Peyer's patch (tissue), 4 donors: ENCODE measurements at regions not wholly inside any gene's neighbourhood (a gene's known extent, or its start where the extent isn't known, plus 50 kb on each side); places are given as distances from the start of the nearest gene placed in this dataset.
"Not testable (repeated sequence)": the region's sequence is repeated elsewhere in the genome, so short reads cannot be mapped to it uniquely, and the experiment has no call there.

Experiments
- DNase-seq, 3 donors: peaks; one replicate each; pipeline ENCODE4 v3.0.0-alpha.2; 2017 to 2019
- H3K27ac ChIP-seq, 4 donors: fragments of 200-600 bp; sonication (generic); one replicate each; pipeline ENCODE4 v1.5.1; 2016 to 2019
- H3K27me3 ChIP-seq, 2 donors: fragments of 200-600 bp; sonication (generic); one replicate each; pipeline ENCODE4 v1.5.1; 2019
- H3K36me3 ChIP-seq, 3 donors: fragments of 200-600 bp; sonication (generic); one replicate each; pipeline ENCODE4 v1.5.1; 2016 to 2019
- H3K4me1 ChIP-seq, 4 donors: fragments of 200-600 bp; sonication (generic); one replicate each; pipeline ENCODE4 v1.5.1; 2016 to 2019
- H3K4me3 ChIP-seq, 4 donors: fragments of 200-600 bp; sonication (generic); 1 replicate in 3 of 4; 2 replicates in 1 of 4; pipeline ENCODE4 v1.5.1; 2016 to 2019; ENCODE audit warnings: mild to moderate bottlenecking in 1 of 4
- H3K9me3 ChIP-seq, 4 donors: fragments of 200-600 bp; sonication (generic); one replicate each; pipeline ENCODE4 v1.5.1; 2016 to 2019; ENCODE audit warnings: mild to moderate bottlenecking in 1 of 4
- POLR2A ChIP-seq, 2 donors: fragments of 450-650 bp; IDR thresholded peaks; one replicate each; pipeline ENCODE4 v1.5.1; 2017; ENCODE audit warnings: antibody characterized with exemption in 2 of 2, mild to moderate bottlenecking in 2 of 2, moderate library complexity in 2 of 2
- TF ChIP-seq, protein P1 (sequence below), 6 experiments: fragments of 450-650 bp in 4 of 6; fragments of 200-600 bp in 2 of 6; sonication (generic) in 1 of 6; IDR thresholded peaks; one replicate each; pipeline ENCODE4 v1.5.1; 2017 to 2019; ENCODE audit warnings: antibody characterized with exemption in 6 of 6, mild to moderate bottlenecking in 3 of 6, moderate library complexity in 1 of 6

- no peaks in the 10 kb centered on the region for H3K36me3 ChIP-seq
- no peak overlapping the region for H3K27ac ChIP-seq
- H3K4me3 ChIP-seq: no peak overlapping the region
- H3K9me3 ChIP-seq: no peaks in the 10 kb centered on the region
- H3K4me1 ChIP-seq: no peaks in the 10 kb centered on the region
- TF ChIP-seq POLR2A (IDR thresholded peaks at IDR 0.05): no peak
- TF ChIP-seq, protein P1, sequence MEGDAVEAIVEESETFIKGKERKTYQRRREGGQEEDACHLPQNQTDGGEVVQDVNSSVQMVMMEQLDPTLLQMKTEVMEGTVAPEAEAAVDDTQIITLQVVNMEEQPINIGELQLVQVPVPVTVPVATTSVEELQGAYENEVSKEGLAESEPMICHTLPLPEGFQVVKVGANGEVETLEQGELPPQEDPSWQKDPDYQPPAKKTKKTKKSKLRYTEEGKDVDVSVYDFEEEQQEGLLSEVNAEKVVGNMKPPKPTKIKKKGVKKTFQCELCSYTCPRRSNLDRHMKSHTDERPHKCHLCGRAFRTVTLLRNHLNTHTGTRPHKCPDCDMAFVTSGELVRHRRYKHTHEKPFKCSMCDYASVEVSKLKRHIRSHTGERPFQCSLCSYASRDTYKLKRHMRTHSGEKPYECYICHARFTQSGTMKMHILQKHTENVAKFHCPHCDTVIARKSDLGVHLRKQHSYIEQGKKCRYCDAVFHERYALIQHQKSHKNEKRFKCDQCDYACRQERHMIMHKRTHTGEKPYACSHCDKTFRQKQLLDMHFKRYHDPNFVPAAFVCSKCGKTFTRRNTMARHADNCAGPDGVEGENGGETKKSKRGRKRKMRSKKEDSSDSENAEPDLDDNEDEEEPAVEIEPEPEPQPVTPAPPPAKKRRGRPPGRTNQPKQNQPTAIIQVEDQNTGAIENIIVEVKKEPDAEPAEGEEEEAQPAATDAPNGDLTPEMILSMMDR (IDR thresholded peaks at IDR 0.05): no peak
- H3K27me3 ChIP-seq: no peaks in the 10 kb centered on the region
- no peak for DNase-seq
Observed at GRCh38 chr2:131756141-131756907, 228.6 kb downstream of the CCDC74A start.

GRCh38 chr2:131758941-131759340, 231.3 kb downstream of the CCDC74A start:
- not testable (repeated sequence) for H3K4me3 ChIP-seq, H3K27me3 ChIP-seq

DNA sequence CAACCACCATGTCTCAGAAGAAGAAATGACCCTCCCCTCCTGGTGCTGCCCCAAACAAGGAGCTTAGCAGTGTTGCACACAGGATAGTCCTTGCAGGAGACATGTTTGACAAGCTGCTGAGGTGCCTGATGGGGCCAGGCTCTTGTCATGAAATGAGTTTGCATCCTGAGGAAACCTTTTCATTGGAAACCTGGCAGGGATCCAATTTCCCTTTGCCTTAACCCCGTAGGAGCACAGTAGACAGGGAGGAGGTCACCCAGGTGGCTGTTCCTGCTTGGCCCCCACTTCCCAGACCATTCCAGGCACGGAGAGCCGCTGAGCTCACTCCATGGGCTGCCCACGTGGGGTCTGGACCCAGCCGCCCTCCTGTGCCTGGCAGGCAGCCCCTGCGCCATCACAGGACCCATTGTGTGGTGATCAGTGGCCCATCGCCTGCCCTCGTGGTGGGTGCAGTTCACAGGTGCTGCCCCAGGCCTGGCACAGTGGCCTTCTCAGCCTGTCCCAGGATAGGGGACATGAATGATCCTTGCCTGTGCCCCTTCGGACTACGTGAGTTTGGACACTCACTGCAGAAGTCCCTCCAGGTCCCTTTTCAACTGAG, 247.4 kb downstream of the CCDC74A start:
- H3K9me3 ChIP-seq, H3K4me1 ChIP-seq, H3K36me3 ChIP-seq: not testable (repeated sequence)

More at GRCh38 chr2:131758941-131759340, 231.3 kb downstream of the CCDC74A start:
- not testable (repeated sequence) for H3K36me3 ChIP-seq, H3K27ac ChIP-seq, H3K4me1 ChIP-seq, H3K9me3 ChIP-seq, DNase-seq

GRCh38 chr2:131775903-131776506, 248.3 kb downstream of the CCDC74A start:
- H3K4me3 ChIP-seq, H3K4me1 ChIP-seq, H3K9me3 ChIP-seq, DNase-seq, H3K27me3 ChIP-seq, H3K27ac ChIP-seq, H3K36me3 ChIP-seq: not testable (repeated sequence)

More for the DNA sequence above, 247.4 kb downstream of the CCDC74A start:
- DNase-seq, H3K4me3 ChIP-seq, H3K27ac ChIP-seq, H3K27me3 ChIP-seq: not testable (repeated sequence)

GRCh38 chr2:131780446-131780845, 252.8 kb downstream of the CCDC74A start:
- not testable (repeated sequence) for H3K27ac ChIP-seq, DNase-seq, H3K4me1 ChIP-seq, H3K4me3 ChIP-seq, H3K27me3 ChIP-seq, H3K36me3 ChIP-seq, H3K9me3 ChIP-seq

- Histone ChIP-seq H3K27me3 (no peaks in the 10 kb centered on the region), H3K36me3 (no peaks in the 10 kb centered on the region), H3K9me3 (no peaks in the 10 kb centered on the region), H3K4me3 (peak overlapping the region in 3 of 4 donors; percentile 22 to 50 (median 49)), H3K4me1 (peaks cover 0 to 16% (median 2%) of the 10 kb centered on the region in 4 donors), H3K27ac (no peak overlapping the region)
- TF ChIP-seq, protein P1 (IDR thresholded peaks at IDR 0.05): no peak
- TF ChIP-seq POLR2A (IDR thresholded peaks at IDR 0.05): no peak
- no peak for DNase-seq
Observed at GRCh38 chr2:131801210-131801744, 273.6 kb downstream of the CCDC74A start.

DNA sequence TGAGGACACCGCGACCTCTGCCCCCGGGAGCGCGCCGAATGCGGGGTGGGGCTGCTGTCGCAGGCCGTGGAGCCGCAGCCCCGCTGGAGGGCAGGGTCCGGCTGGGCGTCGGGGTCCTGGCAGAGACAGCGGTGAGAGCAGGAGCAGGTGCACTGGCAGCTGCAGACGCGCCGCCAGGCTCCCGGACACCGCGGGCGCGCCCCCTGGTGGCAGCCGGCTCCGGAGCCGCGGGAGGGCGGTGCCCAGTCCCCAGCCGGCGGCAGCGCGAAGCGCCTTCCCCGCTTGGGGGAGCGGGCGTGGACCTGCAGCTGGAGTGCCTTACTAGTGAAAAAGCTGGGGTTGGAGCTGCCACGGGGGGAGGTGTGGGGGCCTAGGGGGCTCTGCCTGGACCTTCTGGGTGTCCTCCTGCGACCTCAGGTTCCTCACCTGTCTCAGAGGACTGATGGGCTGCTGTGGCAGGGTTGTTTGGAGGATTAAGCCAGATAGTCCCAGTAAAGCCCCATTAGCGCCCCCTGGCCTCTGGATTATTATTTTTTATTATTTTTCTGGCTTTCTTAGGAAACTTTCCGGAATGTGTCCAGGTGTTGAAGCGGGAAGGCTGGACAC, 274.2 kb downstream of the CCDC74A start:
- H3K27ac ChIP-seq, H3K9me3 ChIP-seq, H3K36me3 ChIP-seq, H3K27me3 ChIP-seq: not testable (repeated sequence)
- TF ChIP-seq, protein P1 (IDR thresholded peaks at IDR 0.05): peak; percentile 44 to 88 (median 80)
- peak; percentile 41 to 83 (median 82) for DNase-seq
- Histone ChIP-seq H3K4me3 (peak overlapping the region; percentile 0 to 50 (median 40)), H3K4me1 (peaks cover 0 to 16% (median 2%) of the 10 kb centered on the region in 4 donors)

DNA sequence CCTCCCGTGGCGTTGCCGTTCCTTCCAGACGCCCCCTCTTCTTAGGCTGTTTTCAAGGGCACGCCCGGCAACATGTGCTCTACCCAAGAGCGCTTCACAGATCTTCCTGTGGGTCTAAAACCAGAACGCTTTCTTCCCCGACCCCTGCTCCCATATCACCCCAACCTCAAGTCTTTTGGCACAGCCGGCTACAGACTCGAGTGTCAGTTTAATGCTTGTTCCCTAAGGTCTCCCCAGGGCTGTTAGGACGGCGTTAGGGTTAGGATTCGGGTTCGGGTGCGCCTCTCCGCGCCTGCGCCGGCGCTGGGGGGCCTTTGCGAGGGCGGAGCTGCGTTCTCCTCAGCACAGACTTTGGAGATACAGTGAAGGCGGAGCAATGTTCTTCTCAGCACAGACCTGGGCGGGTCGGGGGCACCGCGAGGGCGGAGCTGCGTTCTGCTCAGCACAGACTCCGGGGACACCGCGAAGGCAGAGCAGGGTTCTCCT, 274.7 kb downstream of the CCDC74A start:
- not testable (repeated sequence) for H3K27me3 ChIP-seq, H3K9me3 ChIP-seq, H3K36me3 ChIP-seq, DNase-seq, H3K27ac ChIP-seq
- peaks cover 0 to 16% (median 2%) of the 10 kb centered on the region in 4 donors for H3K4me1 ChIP-seq
- peak overlapping the region; percentile 0 to 50 (median 40) for H3K4me3 ChIP-seq

DNA sequence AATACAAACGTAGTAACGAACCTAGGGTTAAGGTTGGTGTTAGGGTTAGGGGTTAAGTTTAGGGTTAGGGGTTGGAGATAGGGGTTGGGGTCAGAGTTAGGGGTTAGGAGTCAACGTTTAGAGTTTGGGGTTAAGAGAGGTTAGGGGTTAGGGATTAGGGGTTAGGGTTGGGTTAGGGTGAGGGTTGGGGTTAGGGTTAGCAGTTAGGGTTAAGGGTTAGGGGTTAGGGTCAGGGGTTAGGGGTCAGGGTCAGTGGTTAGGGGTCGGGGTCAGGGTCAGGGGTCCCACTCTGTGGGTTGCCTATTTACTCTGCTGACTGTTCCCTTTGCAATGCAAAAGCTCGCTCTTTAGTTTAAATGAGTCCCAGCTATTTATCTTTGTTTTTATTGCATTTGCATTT, 275.5 kb downstream of the CCDC74A start:
- not testable (repeated sequence) for H3K36me3 ChIP-seq, H3K9me3 ChIP-seq, H3K4me3 ChIP-seq, H3K27me3 ChIP-seq, DNase-seq, H3K27ac ChIP-seq
- H3K4me1 ChIP-seq: peaks cover 0 to 16% (median 2%) of the 10 kb centered on the region in 4 donors

DNA sequence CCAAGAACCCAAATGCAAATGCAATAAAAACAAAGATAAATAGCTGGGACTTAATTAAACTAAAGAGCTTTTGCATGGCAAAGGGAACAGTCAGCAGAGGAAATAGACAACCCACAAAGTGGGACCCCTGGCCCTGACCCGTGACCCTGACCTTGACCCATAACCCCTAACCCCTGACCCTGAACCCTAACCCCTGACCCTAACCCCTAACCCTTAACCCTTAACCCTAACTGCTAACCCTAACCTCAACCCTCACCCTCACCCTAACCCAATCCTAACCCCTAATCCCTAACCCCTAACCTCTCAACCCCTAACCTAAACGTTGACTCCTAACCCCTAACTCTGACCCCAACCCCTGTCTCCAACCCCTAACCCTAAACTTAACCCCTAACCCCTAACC, 284.9 kb downstream of the CCDC74A start:
- not testable (repeated sequence) for H3K36me3 ChIP-seq, DNase-seq, H3K4me3 ChIP-seq, H3K27ac ChIP-seq, H3K9me3 ChIP-seq, H3K4me1 ChIP-seq, H3K27me3 ChIP-seq

- H3K9me3 ChIP-seq, H3K27ac ChIP-seq, H3K36me3 ChIP-seq, H3K4me1 ChIP-seq, H3K4me3 ChIP-seq, H3K27me3 ChIP-seq: not testable (repeated sequence)
- DNase-seq: peak in 1 of 3 donors; percentile 31
Observed at GRCh38 chr2:131813378-131813777, 285.7 kb downstream of the CCDC74A start.
